SJSA1 (cell line): ENCODE measurements at regions not wholly inside any gene's neighbourhood (a gene's known extent, or its start where the extent isn't known, plus 50 kb on each side); places are given as distances from the start of the nearest gene placed in this dataset.
"Not testable (repeated sequence)": the region's sequence is repeated elsewhere in the genome, so short reads cannot be mapped to it uniquely, and the experiment has no call there.

Experiments used
- DNase-seq, 2 experiments: peaks; one replicate each; pipeline ENCODE4 v3.0.0-alpha.2; 2015 to 2020; ENCODE audit warnings: low spot score in 2 of 2, low read depth in 1 of 2
- H3K27ac ChIP-seq: fragments of 250-450 bp; sonication (Bioruptor Pico); 2 replicates; pipeline ENCODE4 v1.5.1; 2020; ENCODE audit warnings: mild to moderate bottlenecking, moderate library complexity
- H3K27me3 ChIP-seq: fragments of 250-450 bp; sonication (Bioruptor Pico); replicated peaks from 2 replicates; pipeline ENCODE4 v1.5.1; 2020; ENCODE audit warnings: mild to moderate bottlenecking, moderate library complexity
- H3K36me3 ChIP-seq: fragments of 250-450 bp; sonication (Bioruptor Pico); 2 replicates; pipeline ENCODE4 v1.5.1; 2020; ENCODE audit warnings: mild to moderate bottlenecking
- H3K4me1 ChIP-seq: fragments of 250-450 bp; sonication (Bioruptor Pico); replicated peaks from 2 replicates; pipeline ENCODE4 v1.6.1; 2021; ENCODE audit warnings: mild to moderate bottlenecking
- H3K4me3 ChIP-seq: fragments of 250-450 bp; sonication (Bioruptor Pico); 2 replicates; pipeline ENCODE4 v1.5.1; 2020; ENCODE audit warnings: mild to moderate bottlenecking
- H3K9me3 ChIP-seq: fragments of 250-450 bp; sonication (Bioruptor Pico); replicated peaks from 2 replicates; pipeline ENCODE4 v1.5.1; 2020; ENCODE audit warnings: mild to moderate bottlenecking

- H3K9me3 ChIP-seq, H3K4me1 ChIP-seq, H3K27me3 ChIP-seq, DNase-seq, H3K36me3 ChIP-seq, H3K4me3 ChIP-seq, H3K27ac ChIP-seq: not testable (repeated sequence)
These were observed 90.6 kb downstream of the PPIAL4G start for GRCh38 chr1:148392505-148392904.

- H3K27me3 ChIP-seq, H3K36me3 ChIP-seq, H3K9me3 ChIP-seq, H3K4me3 ChIP-seq, H3K27ac ChIP-seq, H3K4me1 ChIP-seq, DNase-seq: not testable (repeated sequence)
These were observed 91.8 kb downstream of the PPIAL4G start for GRCh38 chr1:148391323-148391722.

GRCh38 chr1:148389027-148389339 is 94.1 kb downstream of the PPIAL4G start:
- Histone ChIP-seq H3K36me3 (no peaks in the 10 kb centered on the region), H3K27ac (peak overlapping the region; percentile 93), H3K27me3 (no peaks in the 10 kb centered on the region), H3K4me1 (peaks cover 8% of the 10 kb centered on the region; the same call in 1 of the 2 replicates), H3K4me3 (peak overlapping the region; percentile 40), H3K9me3 (no peaks in the 10 kb centered on the region)
- no peak for DNase-seq

- no peaks in the 10 kb centered on the region for H3K9me3 ChIP-seq
- no peaks in the 10 kb centered on the region for H3K27me3 ChIP-seq
- DNase-seq, result peak; percentile 86 to 92
- peak overlapping the region; percentile 40 for H3K4me3 ChIP-seq
- H3K36me3 ChIP-seq, result no peaks in the 10 kb centered on the region
- H3K4me1 ChIP-seq, result peaks cover 8% of the 10 kb centered on the region; the same call in 1 of the 2 replicates
- H3K27ac ChIP-seq, result peak overlapping the region; percentile 93
These were observed 94.7 kb downstream of the PPIAL4G start for GRCh38 chr1:148388260-148389026.

DNA sequence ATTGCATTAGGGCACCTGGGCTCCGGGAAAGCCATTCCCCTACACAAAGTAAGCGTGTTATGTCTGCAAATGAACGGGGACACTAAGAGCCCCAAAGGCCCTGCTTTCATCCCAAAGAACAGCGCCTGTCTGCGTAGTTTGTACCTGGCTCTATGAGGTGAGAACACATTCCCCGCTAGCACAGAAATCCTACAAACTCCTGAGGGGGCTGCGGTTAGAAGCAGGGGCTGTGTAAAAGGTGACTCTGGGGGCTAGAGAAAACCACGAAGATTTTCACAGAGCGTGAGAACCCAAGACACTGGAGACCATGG is 95.2 kb downstream of the PPIAL4G start:
- H3K36me3 ChIP-seq, H3K4me1 ChIP-seq, H3K9me3 ChIP-seq, DNase-seq, H3K27me3 ChIP-seq: not testable (repeated sequence)
- peak overlapping the region; percentile 93 for H3K27ac ChIP-seq
- H3K4me3 ChIP-seq, result peak overlapping the region; percentile 40

GRCh38 chr1:148387122-148387948 is 95.8 kb downstream of the PPIAL4G start:
- not testable (repeated sequence) for H3K9me3 ChIP-seq, H3K4me3 ChIP-seq, H3K36me3 ChIP-seq, H3K27me3 ChIP-seq, DNase-seq, H3K4me1 ChIP-seq, H3K27ac ChIP-seq

GRCh38 chr1:148386617-148387016 is 96.5 kb downstream of the PPIAL4G start:
- Histone ChIP-seq H3K9me3 (no peaks in the 10 kb centered on the region), H3K4me1 (peaks cover 8% of the 10 kb centered on the region; the same call in 1 of the 2 replicates), H3K27ac (no peak overlapping the region), H3K27me3 (no peaks in the 10 kb centered on the region), H3K36me3 (no peaks in the 10 kb centered on the region), H3K4me3 (no peak overlapping the region)
- no peak for DNase-seq

DNA sequence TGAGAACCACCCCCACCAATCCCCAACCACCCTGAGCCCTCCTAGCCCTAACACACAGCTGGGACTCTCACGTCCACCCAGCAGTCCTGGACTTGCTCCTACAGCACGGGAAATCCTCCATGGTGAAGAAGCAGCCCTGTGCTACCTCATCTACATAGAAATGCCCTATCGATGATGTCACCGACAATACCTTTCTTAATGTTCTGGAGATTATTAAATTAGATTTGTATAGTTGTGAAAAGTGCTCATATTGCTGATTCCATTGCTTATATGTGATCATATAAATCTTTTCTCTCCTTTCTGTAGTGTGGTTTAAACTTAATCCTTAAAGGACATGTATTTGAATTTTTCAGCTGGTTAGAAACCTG is 97.1 kb downstream of the PPIAL4G start:
- H3K4me3 ChIP-seq, H3K9me3 ChIP-seq, H3K27ac ChIP-seq, DNase-seq, H3K36me3 ChIP-seq, H3K27me3 ChIP-seq, H3K4me1 ChIP-seq: not testable (repeated sequence)

GRCh38 chr1:148385371-148386030 is 97.6 kb downstream of the PPIAL4G start:
- H3K36me3 ChIP-seq, result no peaks in the 10 kb centered on the region
- H3K27ac ChIP-seq, result no peak overlapping the region
- DNase-seq, result no peak
- H3K4me1 ChIP-seq, result peaks cover 8% of the 10 kb centered on the region; the same call in 1 of the 2 replicates
- no peaks in the 10 kb centered on the region for H3K27me3 ChIP-seq
- no peaks in the 10 kb centered on the region for H3K9me3 ChIP-seq
- no peak overlapping the region for H3K4me3 ChIP-seq

DNA sequence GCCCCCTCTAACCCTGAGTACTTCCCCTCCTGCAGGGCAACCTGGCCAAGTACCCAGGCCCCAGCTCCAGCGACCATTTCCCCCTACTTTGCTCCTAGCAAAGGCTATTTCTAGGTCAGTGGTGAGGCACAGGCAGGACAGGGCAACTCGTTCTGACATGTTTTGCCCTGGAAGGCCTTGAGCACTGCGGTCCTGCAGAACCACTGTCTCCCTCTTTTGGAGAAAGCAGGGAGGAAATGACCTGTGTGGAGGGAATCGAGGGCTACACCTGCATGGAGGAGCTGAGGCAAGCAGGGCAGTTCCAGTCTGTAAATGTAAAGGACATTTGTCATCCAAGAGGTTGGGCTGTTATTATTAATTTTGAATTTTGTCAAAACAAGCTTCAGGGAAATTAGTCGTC is 99.1 kb downstream of the PPIAL4G start:
- Histone ChIP-seq H3K36me3 (no peaks in the 10 kb centered on the region), H3K27me3 (no peaks in the 10 kb centered on the region), H3K9me3 (no peaks in the 10 kb centered on the region), H3K4me1 (peaks cover 7% of the 10 kb centered on the region; the same call in 1 of the 2 replicates), H3K4me3 (no peak overlapping the region), H3K27ac (no peak overlapping the region)
- no peak for DNase-seq

GRCh38 chr1:148379697-148380096 is 103.4 kb downstream of the PPIAL4G start:
- Histone ChIP-seq H3K27me3 (no peaks in the 10 kb centered on the region), H3K4me3 (no peak overlapping the region), H3K36me3 (no peaks in the 10 kb centered on the region), H3K9me3 (no peaks in the 10 kb centered on the region), H3K27ac (no peak overlapping the region), H3K4me1 (no peaks in the 10 kb centered on the region)
- DNase-seq, result no peak

DNA sequence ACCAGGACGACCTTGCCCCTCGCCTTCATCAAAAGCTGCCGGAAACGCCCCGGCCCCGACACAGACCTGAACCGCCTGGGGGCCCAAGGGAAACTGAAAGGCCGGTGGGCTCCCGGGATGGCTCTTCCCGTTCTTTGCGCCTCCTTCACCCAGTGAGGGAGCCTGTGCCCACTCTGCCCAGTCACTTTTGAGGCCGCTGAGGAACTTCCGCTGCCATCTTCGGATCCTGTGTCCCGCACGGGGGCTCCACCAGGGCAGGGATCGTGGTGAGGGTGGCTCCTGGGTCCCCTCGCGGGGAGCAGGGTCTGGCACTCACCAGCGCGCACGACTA is 104.0 kb downstream of the PPIAL4G start:
- no peak for DNase-seq
- Histone ChIP-seq H3K27ac (no peak overlapping the region), H3K4me3 (no peak overlapping the region), H3K4me1 (no peaks in the 10 kb centered on the region), H3K9me3 (no peaks in the 10 kb centered on the region), H3K27me3 (no peaks in the 10 kb centered on the region), H3K36me3 (no peaks in the 10 kb centered on the region)

- H3K4me3 ChIP-seq, H3K27me3 ChIP-seq, H3K9me3 ChIP-seq, H3K4me1 ChIP-seq, H3K27ac ChIP-seq, H3K36me3 ChIP-seq, DNase-seq: not testable (repeated sequence)
These were observed 105.1 kb downstream of the PPIAL4G start for GRCh38 chr1:148377992-148378391.

DNA sequence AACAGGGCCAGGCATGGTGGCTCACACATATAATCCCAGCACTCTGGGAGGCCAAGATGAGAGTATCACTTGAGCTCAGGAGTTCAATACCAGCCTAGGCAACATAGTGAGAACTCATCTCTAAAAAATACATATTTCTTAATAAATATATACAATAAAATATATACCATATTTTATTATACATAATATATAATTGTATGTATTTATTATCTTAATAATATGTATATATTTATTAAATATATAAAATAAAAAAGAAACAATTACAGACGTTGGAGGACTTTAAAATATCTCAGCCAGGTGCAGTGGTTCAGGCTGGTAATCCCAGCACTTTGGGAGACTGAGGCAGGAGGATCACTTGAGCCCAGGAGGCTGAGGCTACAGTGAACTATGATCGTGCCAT is 106.1 kb downstream of the PPIAL4G start:
- H3K4me3 ChIP-seq, H3K27ac ChIP-seq, H3K36me3 ChIP-seq, H3K27me3 ChIP-seq, H3K9me3 ChIP-seq, DNase-seq: not testable (repeated sequence)
- peaks cover 13% of the 10 kb centered on the region for H3K4me1 ChIP-seq
